T-helper 22 cell (primary cell): ENCODE measurements at regions not wholly inside any gene's neighbourhood (a gene's known extent, or its start where the extent isn't known, plus 50 kb on each side); places are given as distances from the start of the nearest gene placed in this dataset.

ENCODE experiments used
- DNase-seq: peaks from one replicate; pipeline ENCODE4 v3.0.0-alpha.2; 2020; ENCODE audit warnings: low read depth

GRCh38 chr15:91473894-91474545, 374.0 kb downstream of the SV2B start:
- no peak for DNase-seq

GRCh38 chr15:91476861-91477260, 376.6 kb upstream of the SLCO3A1 start:
- no peak for DNase-seq

DNA sequence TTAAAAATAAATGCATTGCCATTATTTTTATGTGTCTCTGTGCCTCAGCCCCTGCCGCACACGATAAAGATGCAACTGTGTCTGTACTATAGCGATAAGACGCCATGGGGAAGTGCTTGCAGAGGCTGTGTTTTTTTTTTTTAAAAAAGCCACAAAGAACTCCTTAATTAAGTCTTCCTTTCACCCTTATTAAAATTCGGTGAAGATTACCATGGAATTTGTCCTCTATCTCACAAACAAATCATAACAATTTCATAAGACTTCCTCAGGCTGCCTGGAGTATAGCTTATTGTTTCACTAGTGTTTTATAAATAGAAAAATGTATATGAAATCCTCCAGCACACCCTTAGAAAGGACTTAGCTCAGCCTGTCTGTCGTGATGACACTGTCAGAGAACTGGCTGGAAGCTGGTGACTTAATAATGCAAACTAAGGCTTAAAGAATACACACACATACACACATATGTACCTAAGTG, 374.8 kb upstream of the SLCO3A1 start:
- no peak for DNase-seq

DNA sequence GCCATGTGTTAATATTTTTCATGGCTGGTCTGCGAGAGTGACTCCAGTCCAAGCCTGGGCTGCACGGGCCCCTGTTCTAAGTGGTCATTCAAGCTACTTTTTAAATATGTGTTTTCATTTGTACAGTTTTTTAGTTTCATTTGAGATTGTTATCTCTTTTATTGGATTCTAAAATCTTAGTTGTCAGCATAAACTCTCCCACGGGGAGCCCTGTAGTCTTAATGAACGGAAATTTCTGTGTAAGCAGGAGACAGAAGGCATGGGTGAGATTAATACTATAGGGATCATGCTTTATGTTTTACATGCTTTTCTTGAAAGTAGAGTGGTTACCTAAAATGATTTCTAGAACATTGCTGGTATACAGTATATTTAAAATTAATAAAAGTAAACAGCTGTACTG, 373.1 kb upstream of the SLCO3A1 start:
- no peak for DNase-seq

DNA sequence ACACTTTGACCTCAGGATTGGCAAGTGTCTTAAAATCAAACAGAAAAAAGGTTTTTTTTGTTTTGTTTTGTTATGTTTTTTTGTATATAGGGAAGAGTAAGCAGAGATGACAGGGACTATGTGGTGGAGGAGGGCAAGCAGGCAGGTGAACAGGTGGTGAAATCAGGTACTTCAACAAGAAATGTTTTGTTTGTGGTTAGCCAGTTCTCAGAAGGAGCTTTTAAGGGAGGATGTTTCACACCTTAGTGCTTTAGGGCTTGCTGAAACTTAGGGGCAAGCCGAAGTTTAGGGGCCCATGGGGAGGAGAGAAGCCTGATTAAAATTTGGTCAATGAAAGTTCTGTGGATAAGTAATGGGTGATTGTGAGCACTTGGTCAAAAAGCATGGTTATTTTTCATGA, 370.7 kb upstream of the SLCO3A1 start:
- no peak for DNase-seq

DNA sequence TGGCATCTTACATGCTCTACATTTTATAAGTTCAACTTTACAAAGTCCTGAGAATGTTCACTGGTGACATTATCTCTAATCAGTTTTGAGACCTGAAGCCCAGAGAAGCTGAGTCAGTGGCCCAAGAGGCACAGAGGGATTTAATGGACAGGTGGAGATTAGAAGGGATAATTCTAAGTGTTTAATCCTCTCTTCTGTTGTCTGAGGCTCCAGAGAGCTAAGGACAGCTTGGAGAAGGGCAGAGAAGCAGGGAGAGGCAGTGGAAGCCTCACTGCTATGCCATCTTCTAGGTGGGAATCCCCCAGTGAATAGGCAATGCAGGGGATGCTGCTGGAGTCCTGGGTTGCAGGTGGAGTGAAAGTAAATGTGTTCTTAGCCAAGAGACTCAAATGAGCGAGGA, 369.4 kb upstream of the SLCO3A1 start:
- DNase-seq, result no peak

DNA sequence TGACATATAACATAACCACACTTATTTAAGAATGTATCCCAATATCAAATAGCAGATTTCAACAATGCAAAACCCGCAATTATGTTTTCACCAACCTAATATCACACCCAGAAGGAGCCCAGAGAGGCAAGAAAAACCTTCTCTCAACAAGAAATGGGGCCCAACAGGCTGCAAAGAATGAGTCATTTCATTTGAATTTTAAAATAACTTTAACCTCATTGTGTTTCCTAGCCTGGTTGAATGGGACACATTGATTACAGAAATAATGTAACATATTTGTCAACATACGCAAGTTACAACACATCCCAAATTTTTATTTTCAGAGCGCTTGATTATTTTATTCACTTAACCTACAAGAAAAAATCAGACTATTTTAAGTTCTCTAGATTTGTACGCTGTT, 365.1 kb upstream of the SLCO3A1 start:
- DNase-seq, result no peak

DNA sequence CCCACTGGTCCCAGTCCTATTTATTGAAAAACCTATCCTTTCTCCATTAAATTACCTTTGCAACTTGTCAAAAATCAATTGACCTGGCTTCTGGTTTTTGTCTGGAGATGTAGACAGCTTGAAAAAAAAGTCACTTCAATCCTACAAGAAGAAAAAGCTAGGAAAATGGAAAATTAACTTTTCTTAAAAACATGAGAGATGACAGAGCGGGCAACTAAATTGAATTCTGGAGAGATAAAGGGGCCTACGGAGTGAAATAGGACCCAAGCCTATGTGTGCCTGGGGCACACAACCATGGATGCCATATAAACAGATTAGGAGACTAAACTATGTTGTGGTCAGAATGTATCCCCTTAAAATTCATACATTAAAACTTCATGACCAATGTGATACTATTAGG, 363.3 kb upstream of the SLCO3A1 start:
- no peak for DNase-seq

DNA sequence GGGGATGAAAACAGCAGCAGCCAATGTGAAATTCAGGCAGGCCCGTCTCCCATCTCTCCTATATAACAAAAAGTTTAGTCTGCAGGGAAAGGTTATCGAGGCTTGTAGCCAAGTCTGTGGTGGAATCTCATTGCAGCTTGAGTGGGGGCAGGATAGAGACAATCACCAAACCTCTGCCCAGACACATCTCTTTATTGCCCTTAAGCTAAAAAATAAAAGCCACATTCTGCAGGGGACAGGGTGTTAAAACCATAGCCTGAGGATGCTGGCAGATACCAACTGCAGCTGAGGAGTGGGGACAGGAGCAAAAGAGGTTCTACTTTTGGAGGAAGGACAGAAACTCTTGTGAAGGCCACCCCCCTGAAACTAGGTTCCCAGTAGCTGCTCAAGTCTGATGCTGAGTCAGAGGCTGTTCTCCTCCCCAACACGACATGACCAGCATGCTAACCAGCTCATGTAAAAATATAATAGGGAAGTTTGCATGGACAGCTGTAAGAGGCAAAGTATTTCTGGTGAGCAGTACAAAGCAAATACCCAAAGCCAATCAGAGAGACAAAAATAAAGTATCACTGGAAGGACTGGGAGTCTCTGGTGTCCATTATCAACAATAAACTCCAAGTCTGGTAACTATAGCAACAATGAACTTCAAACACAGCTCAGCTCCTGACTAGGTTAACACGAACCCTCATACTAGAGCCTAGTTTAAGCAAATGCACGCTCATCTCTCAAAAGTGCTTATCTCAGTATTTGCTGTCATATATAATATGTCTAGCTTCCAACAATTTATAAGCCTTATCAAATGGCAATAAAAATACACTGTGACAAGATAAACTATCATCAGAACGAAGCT, 362.2 kb upstream of the SLCO3A1 start:
- DNase-seq, result no peak

- DNase-seq, result no peak
Observed at GRCh38 chr15:91496754-91497691, 356.5 kb upstream of the SLCO3A1 start.

DNA sequence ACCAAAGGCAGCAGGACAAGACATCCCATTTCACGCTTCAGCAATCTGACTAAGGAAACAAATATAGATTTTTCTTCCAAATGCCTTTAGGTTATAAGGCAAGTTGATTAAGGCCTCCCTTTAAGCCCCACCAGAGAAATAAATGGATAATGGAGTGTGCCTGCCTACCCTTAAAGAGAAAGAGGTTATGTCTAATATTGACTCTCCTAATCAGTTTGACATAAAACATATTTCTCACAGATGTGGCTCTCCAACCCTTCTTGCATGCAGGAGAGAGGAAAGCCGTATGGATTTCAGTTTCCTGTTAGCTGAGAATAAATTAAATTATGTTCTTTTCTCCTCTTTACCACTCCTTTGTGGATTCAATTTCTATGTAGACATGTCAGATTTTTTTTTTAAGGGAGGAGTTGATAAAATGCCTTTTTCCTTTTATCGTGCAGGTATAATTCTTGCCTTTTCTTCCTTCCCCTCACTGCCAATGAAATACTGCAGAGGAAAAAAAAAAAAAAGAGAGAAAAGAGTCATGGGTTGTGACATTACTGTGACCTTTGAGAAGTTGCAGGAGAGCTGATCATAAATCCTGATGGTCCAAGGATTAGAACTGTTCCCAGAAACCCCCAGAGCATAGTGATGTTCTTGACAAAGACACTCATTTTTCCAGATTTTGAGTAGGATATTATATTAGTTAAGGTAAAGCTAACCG, 355.3 kb upstream of the SLCO3A1 start:
- no peak for DNase-seq

GRCh38 chr15:91498749-91499062, 354.8 kb upstream of the SLCO3A1 start:
- DNase-seq, result no peak

DNA sequence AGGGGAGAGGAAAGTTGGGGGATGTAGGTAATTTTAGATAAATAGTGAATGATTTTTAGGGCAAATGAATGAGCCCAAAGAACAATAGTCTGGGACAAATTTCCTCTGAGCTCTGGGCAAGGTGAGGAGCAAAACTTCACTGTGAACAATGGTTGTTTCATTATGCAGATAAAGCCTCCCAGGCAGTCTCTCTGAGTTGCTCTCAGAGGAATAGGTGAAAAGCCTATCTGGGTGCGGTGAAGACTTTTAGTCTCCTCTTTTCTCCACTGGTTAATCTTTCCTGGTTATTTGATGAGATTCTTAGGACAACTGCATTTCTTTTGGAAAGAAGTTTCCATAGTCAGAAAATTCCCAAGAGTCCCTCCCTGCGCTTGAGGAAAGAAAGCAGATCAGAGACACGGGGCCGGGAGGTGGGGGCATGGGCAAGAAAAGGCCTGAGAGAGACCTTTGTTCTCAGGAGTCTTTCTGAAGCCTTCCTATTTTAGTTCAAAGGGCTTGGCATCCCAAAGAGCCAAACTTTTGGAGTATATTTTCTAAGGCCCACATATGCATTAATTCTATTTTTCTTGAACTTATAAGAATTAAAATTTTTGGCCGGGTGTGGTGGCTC, 353.6 kb upstream of the SLCO3A1 start:
- no peak for DNase-seq

DNA sequence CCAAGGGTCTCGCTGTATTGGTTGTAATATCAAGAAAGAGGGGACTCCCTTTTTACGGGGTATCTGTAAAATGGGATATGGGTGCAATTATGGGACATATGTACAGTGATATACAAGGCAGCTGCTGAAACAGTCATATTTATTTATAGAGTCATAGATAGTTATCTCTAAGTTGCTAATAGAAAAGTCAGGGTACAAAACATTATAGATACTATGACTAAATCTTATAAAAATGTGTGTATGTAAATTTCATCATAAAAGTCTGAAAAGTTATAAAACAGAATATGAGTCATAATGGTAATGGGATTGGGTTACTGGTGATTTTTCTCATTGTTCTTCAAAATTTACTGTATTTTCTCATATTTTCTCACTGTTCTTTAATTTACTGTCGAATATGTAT, 344.9 kb upstream of the SLCO3A1 start:
- DNase-seq, result no peak

DNA sequence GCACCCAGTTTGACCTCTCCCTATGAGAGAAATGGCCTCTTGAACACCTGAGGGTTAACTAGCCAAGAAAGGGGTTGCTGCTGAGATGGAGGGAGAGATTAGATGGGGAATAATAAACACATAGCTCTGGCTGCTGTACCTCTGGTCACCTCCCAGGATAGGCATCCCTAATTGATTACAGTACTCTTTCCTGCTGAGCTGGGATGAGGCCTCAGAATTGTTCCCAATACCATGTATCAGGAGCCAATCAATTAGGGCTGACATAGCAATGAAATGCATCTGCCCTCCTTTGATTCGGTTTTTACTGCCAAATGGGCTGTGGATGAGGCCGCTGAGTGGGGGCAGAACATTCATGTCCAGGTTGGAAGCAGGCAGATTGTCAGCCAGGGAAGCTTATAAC, 339.4 kb upstream of the SLCO3A1 start:
- DNase-seq, result no peak

- no peak for DNase-seq
Observed at GRCh38 chr15:91515188-91515754, 338.2 kb upstream of the SLCO3A1 start.

DNA sequence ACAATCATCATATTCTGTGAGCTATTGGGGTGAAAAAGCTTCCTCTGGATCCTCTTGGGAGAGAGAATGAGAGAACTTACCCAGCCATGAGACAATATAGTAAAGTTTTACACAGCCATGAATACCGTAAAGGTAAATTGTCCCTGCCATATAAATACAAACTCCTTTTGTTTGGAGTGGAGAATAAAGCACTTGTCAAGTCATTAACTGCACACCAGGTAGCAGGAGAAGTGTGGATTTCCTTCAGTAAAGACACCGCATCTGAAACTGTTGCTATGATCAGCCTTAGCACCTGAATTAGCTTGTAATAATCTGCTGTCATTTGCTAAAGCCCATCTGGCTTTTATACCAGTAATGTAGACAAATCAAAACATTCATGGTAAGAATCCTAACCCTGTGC, 336.6 kb upstream of the SLCO3A1 start:
- DNase-seq, result no peak

DNA sequence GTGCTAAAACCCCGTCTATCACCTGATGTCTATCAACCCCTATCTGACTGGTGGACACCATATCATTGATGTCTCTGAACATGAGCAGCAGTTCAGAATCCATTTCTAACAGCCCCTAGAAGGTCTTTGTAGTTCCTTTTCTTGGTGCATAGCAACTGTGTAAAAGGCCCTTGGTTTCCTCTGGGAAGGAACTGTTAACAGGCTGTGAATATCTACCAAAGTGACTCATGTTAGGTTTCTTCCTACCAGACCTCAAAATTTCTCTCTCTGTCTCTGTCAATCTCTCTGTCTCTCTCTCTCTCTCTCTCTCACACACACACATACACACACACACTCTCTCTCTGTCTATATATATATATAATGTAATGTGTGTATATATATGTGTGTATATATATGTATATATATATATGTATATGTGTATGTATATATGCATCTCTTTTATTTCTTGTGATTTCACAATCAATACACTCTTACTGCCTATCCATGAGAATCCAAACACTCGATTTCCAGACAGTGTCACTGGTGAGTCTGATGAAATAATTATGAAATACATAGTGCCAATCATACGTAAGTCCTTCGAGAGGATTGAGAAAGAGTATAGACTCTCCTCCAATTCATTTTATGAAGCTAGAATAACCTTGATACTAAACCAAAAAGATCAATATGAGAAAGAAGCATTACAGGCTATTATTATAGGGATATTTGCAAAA, 335.9 kb upstream of the SLCO3A1 start:
- DNase-seq, result no peak

- DNase-seq, result no peak
Observed at GRCh38 chr15:91520850-91521249, 332.7 kb upstream of the SLCO3A1 start.

DNA sequence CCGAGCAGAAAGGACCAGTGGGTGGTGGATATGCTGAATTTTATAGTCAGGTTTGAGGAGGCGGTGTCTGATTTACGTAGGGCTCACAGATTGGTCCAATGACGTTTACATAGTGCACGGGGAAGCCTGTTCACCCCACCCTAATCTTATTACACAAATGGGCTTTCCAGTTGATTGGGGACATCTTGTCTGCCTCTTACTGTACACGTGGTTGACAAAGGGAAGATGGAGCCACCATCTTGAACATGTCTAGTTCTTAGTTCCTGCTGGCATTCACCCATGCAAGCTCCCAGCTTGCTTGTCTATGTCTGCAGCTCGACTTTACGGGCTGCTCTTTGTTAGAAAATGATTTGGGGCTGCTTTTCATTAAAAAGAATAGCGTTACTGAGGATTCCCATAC, 332.0 kb upstream of the SLCO3A1 start:
- no peak for DNase-seq

GRCh38 chr15:91521996-91522395, 331.5 kb upstream of the SLCO3A1 start:
- no peak for DNase-seq
